Stomach (tissue), 8 donors: ENCODE measurements at regions not wholly inside any gene's neighbourhood (a gene's known extent, or its start where the extent isn't known, plus 50 kb on each side); places are given as distances from the start of the nearest gene placed in this dataset.

Experiments used
- DNase-seq, 2 donors: peaks; one replicate each; pipeline versions ENCODE4 v3.0.0 to v3.0.0-alpha.2; 2013 to 2019
- H3K27ac ChIP-seq, 5 donors: fragments of 200-600 bp in 4 of 5; sonication (generic) in 4 of 5; one replicate each; pipeline ENCODE4 v1.5.1; 2013 to 2019; ENCODE audit warnings: mild to moderate bottlenecking in 1 of 5, moderate library complexity in 1 of 5
- H3K27me3 ChIP-seq, 3 donors: fragments of 200-600 bp; sonication (generic); one replicate each; pipeline ENCODE4 v1.5.1; 2017 to 2019; ENCODE audit warnings: mixed run types in 1 of 3
- H3K36me3 ChIP-seq, 4 donors: fragments of 200-600 bp; sonication (generic); 1 replicate in 3 of 4; 2 replicates in 1 of 4; pipeline ENCODE4 v1.5.1; 2016 to 2019
- H3K4me1 ChIP-seq, 4 donors: fragments of 200-600 bp; sonication (generic); one replicate each; pipeline ENCODE4 v1.5.1; 2016 to 2019
- H3K4me3 ChIP-seq, 4 donors: fragments of 200-600 bp; sonication (generic) in 3 of 4; one replicate each; pipeline ENCODE4 v1.5.1; 2016 to 2019; ENCODE audit warnings: mild to moderate bottlenecking in 1 of 4
- H3K9me3 ChIP-seq, 4 donors: fragments of 200-600 bp; sonication (generic); one replicate each; pipeline ENCODE4 v1.5.1; 2016 to 2019
- EP300 ChIP-seq: sonication (generic); formaldehyde crosslinking; IDR thresholded peaks from one replicate; pipeline ENCODE4 v1.6.1; 2017; ENCODE audit warnings: antibody characterized with exemption
- POLR2A ChIP-seq, 4 donors: fragments of 450-650 bp; IDR thresholded peaks; one replicate each; pipeline ENCODE4 v1.6.1; 2016; ENCODE audit warnings: antibody characterized with exemption in 4 of 4, control low read depth in 2 of 4, mild to moderate bottlenecking in 1 of 4, moderate library complexity in 1 of 4
- POLR2AphosphoS5 ChIP-seq, 3 donors: sonication (generic); formaldehyde crosslinking; IDR thresholded peaks; one replicate each; pipeline ENCODE4 v1.6.1; 2016; ENCODE audit warnings: antibody characterized with exemption in 3 of 3
- WGBS, 5 donors: extraction: QIAGEN DNeasy Blood & Tissue Kit in 3 of 5; methylation state at CpG; one replicate each; pipeline versions ENCODE4 v1.1.5 to v1.1.7; 2013 to 2018; 5-methylcytosine and 5-hydroxymethylcytosine counted together
- intact Hi-C: fragments of 100-400 bp; cut with DNase I; formaldehyde crosslinking; loops from one replicate; pipeline ENCODE4 v1.15.1; 2023; ENCODE audit warnings: low total_unique reads
- TF ChIP-seq, protein P1 (sequence below), 7 experiments: fragments of 450-650 bp in 4 of 7; fragments of 200-600 bp in 3 of 7; sonication (generic) in 3 of 7; IDR thresholded peaks; one replicate each; pipeline ENCODE4 v1.5.1; 2016 to 2019; ENCODE audit warnings: antibody characterized with exemption in 7 of 7, control low read depth in 2 of 7, mild to moderate bottlenecking in 1 of 7
- donor health status: healthy with polysubstance abuse.
- donor health status: Bipolar disorder and iron deficiency.
- donor health status: healthy.

DNA sequence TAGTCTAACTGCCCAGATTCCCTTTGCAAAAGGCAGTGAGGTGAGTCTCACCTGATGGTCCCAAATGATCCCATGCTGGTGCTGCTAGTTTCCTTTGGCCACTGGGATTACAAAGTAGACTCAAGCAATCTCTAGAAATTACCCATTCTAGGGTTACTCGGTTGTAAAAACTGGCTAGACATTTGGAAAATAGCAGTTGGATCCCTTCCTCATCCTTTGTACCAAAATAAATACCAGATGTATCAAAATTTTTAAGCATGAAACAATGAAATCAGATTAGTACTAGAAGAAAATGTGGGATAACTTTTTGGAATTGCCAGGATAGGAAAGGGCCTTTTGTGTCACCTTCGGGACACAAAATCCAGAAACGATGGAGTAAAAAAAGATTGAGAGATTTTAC is 112.9 kb upstream of the TOP1 start:
- no peak for TF ChIP-seq EP300
- peaks cover 0 to 7% (median 2%) of the 10 kb centered on the region in 4 donors for H3K9me3 ChIP-seq
- no peaks in the 10 kb centered on the region for H3K36me3 ChIP-seq
- intact Hi-C loops: no loop called here
- 75 to 95% (median 91%) methylated on average over 3 of the region's 3 CpGs for WGBS, 5 donors
- H3K27me3 ChIP-seq: no peaks in the 10 kb centered on the region
- H3K4me1 ChIP-seq: no peaks in the 10 kb centered on the region
- DNase-seq: no peak
- H3K27ac ChIP-seq: no peak overlapping the region
- no peak overlapping the region for H3K4me3 ChIP-seq

DNA sequence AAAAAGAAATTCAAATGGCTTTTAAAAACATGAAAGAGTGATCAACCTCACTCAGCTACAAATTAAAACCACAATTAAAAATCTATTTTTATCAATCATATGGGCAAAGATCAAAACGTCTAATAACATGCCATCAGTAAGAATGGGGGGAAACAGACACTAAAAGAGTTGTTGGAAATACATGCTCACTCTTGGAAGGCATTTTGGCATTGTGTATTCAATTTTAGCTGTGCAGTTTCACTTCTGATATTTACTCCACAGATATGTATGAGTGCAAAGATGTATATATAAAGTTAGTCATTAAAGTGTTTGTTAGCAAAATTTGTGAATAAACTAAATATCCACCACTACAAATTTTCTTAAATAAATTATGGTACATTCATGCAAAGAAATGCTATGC is 112.3 kb upstream of the TOP1 start:
- H3K27me3 ChIP-seq: no peaks in the 10 kb centered on the region
- peaks cover 0 to 2% (median 0%) of the 10 kb centered on the region in 4 donors for H3K9me3 ChIP-seq
- DNase-seq: no peak
- TF ChIP-seq POLR2A (IDR thresholded peaks at IDR 0.05) (no peak), POLR2AphosphoS5 (IDR thresholded peaks at IDR 0.05) (no peak), EP300 (no peak)
- TF ChIP-seq, protein P1, sequence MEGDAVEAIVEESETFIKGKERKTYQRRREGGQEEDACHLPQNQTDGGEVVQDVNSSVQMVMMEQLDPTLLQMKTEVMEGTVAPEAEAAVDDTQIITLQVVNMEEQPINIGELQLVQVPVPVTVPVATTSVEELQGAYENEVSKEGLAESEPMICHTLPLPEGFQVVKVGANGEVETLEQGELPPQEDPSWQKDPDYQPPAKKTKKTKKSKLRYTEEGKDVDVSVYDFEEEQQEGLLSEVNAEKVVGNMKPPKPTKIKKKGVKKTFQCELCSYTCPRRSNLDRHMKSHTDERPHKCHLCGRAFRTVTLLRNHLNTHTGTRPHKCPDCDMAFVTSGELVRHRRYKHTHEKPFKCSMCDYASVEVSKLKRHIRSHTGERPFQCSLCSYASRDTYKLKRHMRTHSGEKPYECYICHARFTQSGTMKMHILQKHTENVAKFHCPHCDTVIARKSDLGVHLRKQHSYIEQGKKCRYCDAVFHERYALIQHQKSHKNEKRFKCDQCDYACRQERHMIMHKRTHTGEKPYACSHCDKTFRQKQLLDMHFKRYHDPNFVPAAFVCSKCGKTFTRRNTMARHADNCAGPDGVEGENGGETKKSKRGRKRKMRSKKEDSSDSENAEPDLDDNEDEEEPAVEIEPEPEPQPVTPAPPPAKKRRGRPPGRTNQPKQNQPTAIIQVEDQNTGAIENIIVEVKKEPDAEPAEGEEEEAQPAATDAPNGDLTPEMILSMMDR (IDR thresholded peaks at IDR 0.05): no peak
- no peak overlapping the region for H3K27ac ChIP-seq
- intact Hi-C loops: no loop called here
- H3K36me3 ChIP-seq: no peaks in the 10 kb centered on the region
- H3K4me1 ChIP-seq: no peaks in the 10 kb centered on the region
- WGBS, 5 donors: 26 to 58% (median 40%) methylated on average over 1 of the region's 1 CpG
- H3K4me3 ChIP-seq: no peak overlapping the region

DNA sequence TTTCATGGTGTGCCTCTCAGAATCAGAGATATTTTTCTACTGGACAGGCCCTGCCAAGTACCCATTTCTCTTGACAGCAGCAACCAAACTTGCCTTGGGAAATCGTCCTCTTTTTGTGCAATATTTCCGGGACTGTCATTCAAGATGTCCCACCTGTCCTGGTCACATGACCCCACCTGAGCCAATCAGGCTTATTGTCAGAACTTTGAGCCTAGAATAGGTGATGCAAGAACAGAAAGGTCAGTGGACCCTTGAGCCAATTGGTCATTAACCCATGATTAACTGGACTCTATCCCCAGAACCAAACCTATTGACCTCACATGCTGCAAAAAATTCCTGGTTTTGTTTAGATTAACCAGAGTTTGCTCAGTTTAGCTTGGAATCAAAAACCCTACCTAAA is 108.3 kb upstream of the TOP1 start:
- H3K4me3 ChIP-seq: no peak overlapping the region
- no peaks in the 10 kb centered on the region for H3K27me3 ChIP-seq
- H3K36me3 ChIP-seq: no peaks in the 10 kb centered on the region
- TF ChIP-seq EP300: no peak
- TF ChIP-seq, protein P1 (IDR thresholded peaks at IDR 0.05): no peak
- no peak for TF ChIP-seq POLR2A (IDR thresholded peaks at IDR 0.05)
- no peak for TF ChIP-seq POLR2AphosphoS5 (IDR thresholded peaks at IDR 0.05)
- DNase-seq: no peak
- H3K9me3 ChIP-seq: no peaks in the 10 kb centered on the region
- H3K27ac ChIP-seq: no peak overlapping the region
- H3K4me1 ChIP-seq: no peaks in the 10 kb centered on the region
- intact Hi-C loops: no loop called here
- 70 to 87% (median 82%) methylated on average over 2 of the region's 2 CpGs for WGBS, 5 donors

DNA sequence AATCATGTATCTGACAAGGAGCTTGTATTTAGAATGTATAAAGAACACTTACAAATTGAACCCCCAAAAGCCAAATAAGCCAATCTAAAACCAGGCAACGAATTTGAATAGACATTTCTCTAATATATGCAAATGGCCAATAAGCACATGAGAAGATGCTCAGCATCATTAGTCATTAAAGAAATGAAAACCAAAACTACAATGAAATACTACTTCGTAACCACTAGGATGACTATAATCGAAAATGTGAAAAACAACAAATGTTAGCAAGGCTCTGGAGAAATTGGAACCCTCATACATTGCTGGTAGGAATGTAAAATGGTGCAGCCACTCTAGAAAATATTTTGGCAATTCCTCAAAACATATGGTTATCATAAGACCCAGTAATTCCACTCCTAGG is 105.8 kb upstream of the TOP1 start:
- Histone ChIP-seq H3K9me3 (no peaks in the 10 kb centered on the region), H3K4me3 (no peak overlapping the region), H3K4me1 (no peaks in the 10 kb centered on the region), H3K36me3 (no peaks in the 10 kb centered on the region), H3K27ac (no peak overlapping the region), H3K27me3 (no peaks in the 10 kb centered on the region)
- no peak for TF ChIP-seq POLR2A (IDR thresholded peaks at IDR 0.05)
- TF ChIP-seq EP300: no peak
- TF ChIP-seq POLR2AphosphoS5 (IDR thresholded peaks at IDR 0.05): no peak
- TF ChIP-seq, protein P1 (IDR thresholded peaks at IDR 0.05): no peak
- 66 to 83% (median 82%) methylated on average over 3 of the region's 3 CpGs for WGBS, 5 donors
- no peak for DNase-seq
- intact Hi-C loops: no loop called here

DNA sequence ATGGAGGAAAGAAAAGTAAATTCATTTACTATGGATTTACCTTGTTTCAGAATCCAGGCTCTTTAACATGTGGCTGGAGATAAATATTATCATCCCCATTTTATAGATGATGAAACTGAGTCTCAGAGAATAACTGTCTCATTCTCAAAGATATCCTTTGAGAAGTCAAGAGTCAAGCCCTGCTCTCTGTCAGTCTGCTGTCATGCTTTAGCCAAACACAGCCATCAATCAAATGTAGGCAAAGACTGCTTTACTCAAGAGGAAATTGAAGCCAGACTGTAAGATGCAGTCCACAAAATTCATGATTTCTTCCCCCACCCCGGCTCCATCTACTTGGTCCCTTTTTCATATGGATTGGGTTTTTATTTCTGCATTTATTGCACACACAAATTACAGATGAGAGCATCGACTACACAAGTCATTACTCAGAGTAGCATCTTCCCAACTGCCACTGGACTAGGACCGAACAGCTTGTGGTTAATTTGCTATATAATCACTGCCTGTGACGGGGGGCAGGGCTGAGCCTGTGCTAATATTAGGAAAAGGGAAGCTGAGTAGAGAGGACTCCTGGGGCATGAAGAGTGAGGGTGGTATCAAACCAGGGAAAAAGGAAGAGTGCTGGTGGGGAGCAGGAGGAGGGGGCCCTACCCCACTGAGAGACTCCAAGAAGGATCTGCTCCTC is 102.7 kb upstream of the TOP1 start:
- no peak for DNase-seq
- Histone ChIP-seq H3K27ac (no peak overlapping the region), H3K4me3 (no peak overlapping the region), H3K27me3 (no peaks in the 10 kb centered on the region), H3K36me3 (no peaks in the 10 kb centered on the region), H3K9me3 (no peaks in the 10 kb centered on the region), H3K4me1 (no peaks in the 10 kb centered on the region)
- WGBS, 5 donors: 55 to 69% (median 64%) methylated on average over 4 of the region's 4 CpGs
- intact Hi-C loops: no loop called here
- TF ChIP-seq EP300 (no peak), POLR2A (IDR thresholded peaks at IDR 0.05) (no peak), POLR2AphosphoS5 (IDR thresholded peaks at IDR 0.05) (no peak)
- TF ChIP-seq, protein P1 (IDR thresholded peaks at IDR 0.05): no peak
